Neural cell (in vitro differentiated cells): ENCODE measurements at regions not wholly inside any gene's neighbourhood (a gene's known extent, or its start where the extent isn't known, plus 50 kb on each side); places are given as distances from the start of the nearest gene placed in this dataset.

ENCODE experiments used
- H2AFZ ChIP-seq: fragments of 200-600, 300-800 bp; sonication (generic), shearing (Covaris generic); 2 replicates; pipeline ENCODE4 v1.6.0; 2014; ENCODE audit warnings: low read depth, mild to moderate bottlenecking, antibody characterized with exemption, low read length, moderate library complexity
- H3F3A ChIP-seq: fragments of 200-600 bp; shearing (Covaris generic); 2 replicates; pipeline ENCODE4 v1.6.1; 2016; ENCODE audit warnings: mild to moderate bottlenecking, moderate library complexity, mixed read lengths, antibody characterized with exemption, low read length; ENCODE audit not compliant: insufficient read depth, poor library complexity, severe bottlenecking
- H3K27ac ChIP-seq: fragments of 200-600, 300-800 bp; sonication (generic), shearing (Covaris generic); 2 replicates; pipeline ENCODE4 v1.5.1; 2014; ENCODE audit warnings: mild to moderate bottlenecking, low read length, moderate library complexity
- H3K27me3 ChIP-seq: fragments of 300-800, 200-600 bp; sonication (generic), shearing (Covaris generic); 2 replicates; pipeline ENCODE4 v1.6.0; 2014; ENCODE audit warnings: mild to moderate bottlenecking, low read depth, low read length, moderate library complexity; ENCODE audit not compliant: insufficient read depth
- H3K36me3 ChIP-seq: fragments of 300-800, 200-600 bp; sonication (generic), shearing (Covaris generic); 2 replicates; pipeline ENCODE4 v1.5.1; 2014; ENCODE audit warnings: mild to moderate bottlenecking, antibody characterized with exemption, low read length, moderate library complexity; ENCODE audit not compliant: insufficient read depth
- H3K4me2 ChIP-seq: fragments of 300-800, 200-600 bp; sonication (generic), shearing (Covaris generic); 2 replicates; pipeline ENCODE4 v1.6.0; 2014; ENCODE audit warnings: mild to moderate bottlenecking, low read length
- H3K4me3 ChIP-seq: fragments of 300-800, 200-600 bp; sonication (generic), shearing (Covaris generic); 2 replicates; pipeline ENCODE4 v1.5.1; 2014; ENCODE audit warnings: mild to moderate bottlenecking, low read length, moderate library complexity
- H3K79me2 ChIP-seq: fragments of 200-600 bp; shearing (Covaris generic); replicated peaks from 2 replicates; pipeline ENCODE4 v1.6.0; 2014; ENCODE audit warnings: mild to moderate bottlenecking, low read length, moderate library complexity; ENCODE audit not compliant: insufficient read depth
- H3K9ac ChIP-seq: fragments of 300-800, 200-600 bp; sonication (generic), shearing (Covaris generic); 2 replicates; pipeline ENCODE4 v1.6.1; 2016; ENCODE audit warnings: mild to moderate bottlenecking, low read length, mixed read lengths
- H3K9me2 ChIP-seq: fragments of 200-600 bp; shearing (Covaris generic); 2 replicates; pipeline ENCODE4 v1.6.1; 2016; ENCODE audit warnings: mild to moderate bottlenecking, low read length, mixed read lengths; ENCODE audit not compliant: insufficient read depth
- H3K9me3 ChIP-seq: fragments of 200-600, 300-800 bp; sonication (generic), shearing (Covaris generic); 2 replicates; pipeline ENCODE4 v1.6.1; 2016; ENCODE audit warnings: mild to moderate bottlenecking, mixed run types, low read length, moderate library complexity, mixed read lengths
- H4K20me1 ChIP-seq: fragments of 200-600 bp; shearing (Covaris generic); 2 replicates; pipeline ENCODE4 v1.6.1; 2016; ENCODE audit warnings: mild to moderate bottlenecking, mixed run types; ENCODE audit not compliant: insufficient read depth
- CTCF ChIP-seq: fragments of 450-650 bp; IDR thresholded peaks from 2 replicates; pipeline ENCODE4 v1.5.1; 2014; ENCODE audit warnings: antibody characterized with exemption, mild to moderate bottlenecking, moderate library complexity; ENCODE audit not compliant: poor library complexity, severe bottlenecking
- EP300 ChIP-seq: fragments of 450-650 bp; conservative IDR thresholded peaks from 2 replicates; pipeline ENCODE4 v1.6.1; 2014; ENCODE audit warnings: antibody characterized with exemption, mild to moderate bottlenecking, moderate library complexity; ENCODE audit not compliant: poor library complexity, severe bottlenecking
- EZH2 ChIP-seq: fragments of 200-600, 300-800 bp; shearing (Covaris generic), sonication (generic); IDR thresholded peaks from 2 replicates; pipeline ENCODE4 v1.6.1; 2014; ENCODE audit warnings: antibody characterized with exemption, low read length, borderline replicate concordance, mild to moderate bottlenecking; ENCODE audit not compliant: insufficient read depth, poor library complexity, severe bottlenecking
- MXI1 ChIP-seq: fragments of 450-650 bp; conservative IDR thresholded peaks from 2 replicates; pipeline ENCODE4 v1.6.1; 2014; ENCODE audit warnings: antibody characterized with exemption, mild to moderate bottlenecking; ENCODE audit not compliant: poor library complexity, severe bottlenecking
- POLR2AphosphoS5 ChIP-seq: IDR thresholded peaks from 2 replicates; pipeline ENCODE4 v1.6.1; 2012
- RAD21 ChIP-seq: fragments of 450-650 bp; conservative IDR thresholded peaks from 2 replicates; pipeline ENCODE4 v1.6.1; 2014; ENCODE audit warnings: antibody characterized with exemption, mild to moderate bottlenecking, moderate library complexity
- REST ChIP-seq: IDR thresholded peaks from 2 replicates; pipeline ENCODE4 v1.6.1; 2012; ENCODE audit warnings: borderline replicate concordance
- SMC3 ChIP-seq: fragments of 450-650 bp; conservative IDR thresholded peaks from 2 replicates; pipeline ENCODE4 v1.6.1; 2014; ENCODE audit warnings: antibody characterized with exemption, mild to moderate bottlenecking, moderate library complexity; ENCODE audit not compliant: poor library complexity
- TAF1 ChIP-seq: IDR thresholded peaks from 2 replicates; pipeline ENCODE4 v1.6.1; 2012; ENCODE audit warnings: low read depth

- no peak overlapping the region for H3K4me2 ChIP-seq
These were observed 99.9 kb upstream of the FAM216B start for GRCh38 chr13:42681326-42682100.

GRCh38 chr13:42684226-42684625 lies 97.2 kb upstream of the FAM216B start:
- Histone ChIP-seq H3K79me2 (no peaks in the 10 kb centered on the region), H3F3A (no peaks in the 10 kb centered on the region), H3K9ac (no peak overlapping the region), H3K4me2 (no peak overlapping the region), H2AFZ (no peak overlapping the region), H4K20me1 (no peaks in the 10 kb centered on the region), H3K27me3 (no peaks in the 10 kb centered on the region), H3K9me3 (no peaks in the 10 kb centered on the region), H3K27ac (no peak overlapping the region), H3K4me3 (no peak overlapping the region), H3K9me2 (no peaks in the 10 kb centered on the region), H3K36me3 (no peaks in the 10 kb centered on the region)
- no peak for TF ChIP-seq POLR2AphosphoS5
- no peak for TF ChIP-seq SMC3
- no peak for TF ChIP-seq TAF1
- no peak for TF ChIP-seq REST
- TF ChIP-seq RAD21 = no peak
- TF ChIP-seq EP300 = no peak
- TF ChIP-seq MXI1 = no peak

More at GRCh38 chr13:42681326-42682100, 99.9 kb upstream of the FAM216B start:
- H3K9me3 ChIP-seq = no peaks in the 10 kb centered on the region
- H3K9me2 ChIP-seq = no peaks in the 10 kb centered on the region
- no peaks in the 10 kb centered on the region for H3K27me3 ChIP-seq
- H3F3A ChIP-seq = no peaks in the 10 kb centered on the region
- H3K79me2 ChIP-seq = no peaks in the 10 kb centered on the region
- no peak overlapping the region for H3K4me3 ChIP-seq
- H3K36me3 ChIP-seq = no peaks in the 10 kb centered on the region
- no peaks in the 10 kb centered on the region for H4K20me1 ChIP-seq
- H3K27ac ChIP-seq = no peak overlapping the region
- no peak overlapping the region for H2AFZ ChIP-seq
- TF ChIP-seq REST (no peak), CTCF (no peak), MXI1 (no peak), EP300 (no peak), SMC3 (no peak), POLR2AphosphoS5 (no peak), EZH2 (no peak), RAD21 (no peak), TAF1 (no peak)
- no peak overlapping the region for H3K9ac ChIP-seq
